HG02623 (cell line): ENCODE measurements at regions not wholly inside any gene's neighbourhood (a gene's known extent, or its start where the extent isn't known, plus 50 kb on each side); places are given as distances from the start of the nearest gene placed in this dataset.
"Not testable (repeated sequence)": the region's sequence is repeated elsewhere in the genome, so short reads cannot be mapped to it uniquely, and the experiment has no call there.

Source experiments
- ATAC-seq: cut with Tn5 transposase; IDR thresholded peaks from one replicate; pipeline ENCODE4 v1.9.1; 2021; ENCODE audit warnings: moderate library complexity; ENCODE audit not compliant: unreplicated experiment

- ATAC-seq, result no peak
Observed at GRCh38 chr4:151459375-151459774, 50.4 kb downstream of the FHIP1A start.

- ATAC-seq, result no peak
Observed at GRCh38 chr4:151460434-151460833, 51.5 kb downstream of the FHIP1A start.

- ATAC-seq, result no peak
Observed at GRCh38 chr4:151462554-151462953, 53.6 kb downstream of the FHIP1A start.

GRCh38 chr4:151468715-151469696 lies 60.0 kb downstream of the FHIP1A start:
- ATAC-seq, result no peak

GRCh38 chr4:151469970-151470369 lies 61.0 kb downstream of the FHIP1A start:
- ATAC-seq, result no peak

GRCh38 chr4:151471728-151472127 lies 62.8 kb downstream of the FHIP1A start:
- no peak for ATAC-seq

- ATAC-seq, result no peak
Observed at GRCh38 chr4:151472297-151472696, 63.3 kb downstream of the FHIP1A start.

GRCh38 chr4:151472711-151473110 lies 63.7 kb downstream of the FHIP1A start:
- no peak for ATAC-seq

GRCh38 chr4:151473521-151474097 lies 64.6 kb downstream of the FHIP1A start:
- ATAC-seq, result no peak

- ATAC-seq, result no peak
Observed at GRCh38 chr4:151475035-151475714, 66.2 kb downstream of the FHIP1A start.

GRCh38 chr4:151481813-151482212 lies 72.8 kb downstream of the FHIP1A start:
- no peak for ATAC-seq

GRCh38 chr4:151484396-151485102 lies 75.6 kb downstream of the FHIP1A start:
- no peak for ATAC-seq

- ATAC-seq, result no peak
Observed at GRCh38 chr4:151485541-151486131, 76.7 kb downstream of the FHIP1A start.

- ATAC-seq, result no peak
Observed at GRCh38 chr4:151486168-151486567, 77.2 kb downstream of the FHIP1A start.

GRCh38 chr4:151488968-151489367 lies 80.0 kb downstream of the FHIP1A start:
- ATAC-seq, result no peak

GRCh38 chr4:151489462-151490203 lies 80.7 kb downstream of the FHIP1A start:
- ATAC-seq, result no peak

GRCh38 chr4:151495612-151496011 lies 86.6 kb downstream of the FHIP1A start:
- not testable (repeated sequence) for ATAC-seq

GRCh38 chr4:151511548-151511947 lies 102.6 kb downstream of the FHIP1A start:
- ATAC-seq, result not testable (repeated sequence)

- ATAC-seq, result no peak
Observed at GRCh38 chr4:151517896-151518295, 108.9 kb downstream of the FHIP1A start.

GRCh38 chr4:151518359-151518758 lies 109.4 kb downstream of the FHIP1A start:
- ATAC-seq, result no peak
